DND-41 (cell line): ENCODE measurements at regions not wholly inside any gene's neighbourhood (a gene's known extent, or its start where the extent isn't known, plus 50 kb on each side); places are given as distances from the start of the nearest gene placed in this dataset.

Source experiments
- ATAC-seq: fragments of 200-7000 bp; cut with Tn5 transposase; 3 replicates; pipeline ENCODE4 v1.9.1; 2021; ENCODE audit warnings: low read depth; ENCODE audit not compliant: insufficient read depth
- DNase-seq: peaks from one replicate; pipeline ENCODE4 v3.0.0-alpha.2; 2020
- H2AFZ ChIP-seq: 2 replicates; pipeline ENCODE4 v1.6.0; 2012; ENCODE audit warnings: low read depth, low read length
- H3K27ac ChIP-seq: 2 replicates; pipeline ENCODE4 v1.5.1; 2012; ENCODE audit warnings: low read length, inconsistent platforms
- H3K27me3 ChIP-seq: fragments of 200-600 bp; sonication (generic); 2 replicates; pipeline ENCODE4 v1.6.0; 2012; ENCODE audit warnings: low read length, mild to moderate bottlenecking, inconsistent platforms; ENCODE audit not compliant: insufficient read depth, poor library complexity
- H3K36me3 ChIP-seq: 2 replicates; pipeline ENCODE4 v1.5.1; 2012; ENCODE audit warnings: low read length, inconsistent platforms; ENCODE audit not compliant: insufficient read depth
- H3K4me1 ChIP-seq: 2 replicates; pipeline ENCODE4 v1.5.1; 2012; ENCODE audit warnings: mild to moderate bottlenecking, low read length; ENCODE audit not compliant: insufficient read depth
- H3K4me2 ChIP-seq: 2 replicates; pipeline ENCODE4 v1.6.0; 2012; ENCODE audit warnings: mild to moderate bottlenecking, moderate library complexity, low read length, inconsistent platforms; ENCODE audit not compliant: insufficient read depth
- H3K4me3 ChIP-seq, 2 experiments: fragments of 200-600 bp in 1 of 2; shearing (Covaris generic) in 1 of 2; 2 replicates each; pipeline ENCODE4 v1.5.1; 2012 to 2016; ENCODE audit warnings: inconsistent platforms in 2 of 2, low read length in 2 of 2, mild to moderate bottlenecking in 2 of 2, low read depth in 1 of 2, moderate library complexity in 1 of 2
- H3K79me2 ChIP-seq: 2 replicates; pipeline ENCODE4 v1.6.0; 2012; ENCODE audit warnings: low read length, inconsistent platforms; ENCODE audit not compliant: insufficient read depth
- H3K9ac ChIP-seq: 2 replicates; pipeline ENCODE4 v1.6.0; 2012; ENCODE audit warnings: low read depth, mild to moderate bottlenecking, inconsistent platforms, low read length, moderate library complexity
- H3K9me3 ChIP-seq: 2 replicates; pipeline ENCODE4 v1.5.1; 2012; ENCODE audit warnings: low read length, moderate library complexity, mild to moderate bottlenecking, inconsistent platforms; ENCODE audit not compliant: insufficient read depth, severe bottlenecking
- H4K20me1 ChIP-seq: 2 replicates; pipeline ENCODE4 v1.6.0; 2012; ENCODE audit warnings: low read length; ENCODE audit not compliant: insufficient read depth
- CTCF ChIP-seq: IDR thresholded peaks from 2 replicates; pipeline ENCODE4 v1.5.1; 2012; ENCODE audit warnings: borderline replicate concordance, low read length, moderate library complexity, mild to moderate bottlenecking; ENCODE audit not compliant: poor library complexity, severe bottlenecking; ENCODE audit errors: extremely low read depth
- EZH2 ChIP-seq: IDR thresholded peaks from 3 replicates; pipeline ENCODE4 v1.6.1; 2012; ENCODE audit warnings: borderline replicate concordance, low read depth, mild to moderate bottlenecking, moderate library complexity, low read length, inconsistent platforms; ENCODE audit not compliant: severe bottlenecking

- Histone ChIP-seq H2AFZ (no peak overlapping the region), H3K27ac (no peak overlapping the region), H3K36me3 (no peaks in the 10 kb centered on the region), H3K9ac (no peak overlapping the region), H3K4me2 (no peak overlapping the region), H3K4me3 (no peak overlapping the region), H3K27me3 (peaks cover 2% of the 10 kb centered on the region), H3K9me3 (no peaks in the 10 kb centered on the region), H4K20me1 (peaks cover 7% of the 10 kb centered on the region; the same call in 1 of the 2 replicates), H3K79me2 (no peaks in the 10 kb centered on the region), H3K4me1 (no peaks in the 10 kb centered on the region)
- DNase-seq, result no peak
- TF ChIP-seq CTCF, result no peak
- no peak for TF ChIP-seq EZH2
- no peak for ATAC-seq
These were observed 63.0 kb downstream of the RMI2 start for GRCh38 chr16:11408216-11408615.

GRCh38 chr16:11409398-11409797, 64.1 kb downstream of the RMI2 start:
- Histone ChIP-seq H3K36me3 (no peaks in the 10 kb centered on the region), H3K9me3 (no peaks in the 10 kb centered on the region), H3K4me3 (no peak overlapping the region), H4K20me1 (peaks cover 7% of the 10 kb centered on the region; the same call in 1 of the 2 replicates), H3K9ac (no peak overlapping the region), H3K4me1 (no peaks in the 10 kb centered on the region), H2AFZ (no peak overlapping the region), H3K4me2 (no peak overlapping the region), H3K27ac (no peak overlapping the region), H3K27me3 (no peaks in the 10 kb centered on the region), H3K79me2 (no peaks in the 10 kb centered on the region)
- no peak for TF ChIP-seq CTCF
- TF ChIP-seq EZH2, result no peak
- ATAC-seq, result no peak
- DNase-seq, result no peak

- Histone ChIP-seq H3K9ac (no peak overlapping the region), H3K27me3 (no peaks in the 10 kb centered on the region), H2AFZ (no peak overlapping the region), H3K4me3 (no peak overlapping the region), H4K20me1 (peaks cover 7% of the 10 kb centered on the region; the same call in 1 of the 2 replicates), H3K9me3 (no peaks in the 10 kb centered on the region), H3K4me1 (no peaks in the 10 kb centered on the region), H3K4me2 (no peak overlapping the region), H3K27ac (no peak overlapping the region), H3K79me2 (no peaks in the 10 kb centered on the region), H3K36me3 (no peaks in the 10 kb centered on the region)
- DNase-seq (no peak), ATAC-seq (no peak)
- TF ChIP-seq EZH2, result no peak
- no peak for TF ChIP-seq CTCF
These were observed 65.3 kb downstream of the RMI2 start for GRCh38 chr16:11410376-11411058.
